HG03520 (cell line): ENCODE measurements at regions not wholly inside any gene's neighbourhood (a gene's known extent, or its start where the extent isn't known, plus 50 kb on each side); places are given as distances from the start of the nearest gene placed in this dataset.

Experiments
- ATAC-seq: cut with Tn5 transposase; IDR thresholded peaks from one replicate; pipeline ENCODE4 v1.9.1; 2021; ENCODE audit warnings: mild to moderate bottlenecking, moderate library complexity; ENCODE audit not compliant: unreplicated experiment

GRCh38 chr5:3883040-3883439 lies 287.4 kb downstream of the IRX1 start:
- no peak for ATAC-seq

- ATAC-seq, result no peak
Observed at GRCh38 chr5:3886524-3887451, 291.2 kb downstream of the IRX1 start.

GRCh38 chr5:3888310-3888709 lies 292.7 kb downstream of the IRX1 start:
- ATAC-seq, result no peak

GRCh38 chr5:3889412-3890142 lies 293.9 kb downstream of the IRX1 start:
- ATAC-seq, result no peak

- no peak for ATAC-seq
Observed at GRCh38 chr5:3891113-3891512, 295.5 kb downstream of the IRX1 start.

- no peak for ATAC-seq
Observed at GRCh38 chr5:3893527-3893926, 297.9 kb downstream of the IRX1 start.

- no peak for ATAC-seq
Observed at GRCh38 chr5:3893975-3894374, 298.3 kb downstream of the IRX1 start.

- no peak for ATAC-seq
Observed at GRCh38 chr5:3896098-3896497, 300.5 kb downstream of the IRX1 start.

- no peak for ATAC-seq
Observed at GRCh38 chr5:3899093-3899492, 303.5 kb downstream of the IRX1 start.

GRCh38 chr5:3904584-3904983 lies 309.0 kb downstream of the IRX1 start:
- ATAC-seq, result no peak

- ATAC-seq, result no peak
Observed at GRCh38 chr5:3905031-3905430, 309.4 kb downstream of the IRX1 start.

GRCh38 chr5:3905521-3905920 lies 309.9 kb downstream of the IRX1 start:
- ATAC-seq, result no peak

GRCh38 chr5:3911111-3911510 lies 315.5 kb downstream of the IRX1 start:
- no peak for ATAC-seq

- no peak for ATAC-seq
Observed at GRCh38 chr5:3911773-3912172, 316.1 kb downstream of the IRX1 start.

- no peak for ATAC-seq
Observed at GRCh38 chr5:3912790-3913189, 317.2 kb downstream of the IRX1 start.

- ATAC-seq, result no peak
Observed at GRCh38 chr5:3913279-3913678, 317.6 kb downstream of the IRX1 start.

- ATAC-seq, result no peak
Observed at GRCh38 chr5:3925022-3925421, 329.4 kb downstream of the IRX1 start.

- ATAC-seq, result no peak
Observed at GRCh38 chr5:3925935-3926334, 330.3 kb downstream of the IRX1 start.

- no peak for ATAC-seq
Observed at GRCh38 chr5:3929799-3930198, 334.2 kb downstream of the IRX1 start.

GRCh38 chr5:3931976-3932375 lies 336.3 kb downstream of the IRX1 start:
- no peak for ATAC-seq

GRCh38 chr5:3933536-3933935 lies 337.9 kb downstream of the IRX1 start:
- no peak for ATAC-seq

GRCh38 chr5:3933966-3934365 lies 338.3 kb downstream of the IRX1 start:
- no peak for ATAC-seq
